Ishikawa (cell line): ENCODE measurements at regions not wholly inside any gene's neighbourhood (a gene's known extent, or its start where the extent isn't known, plus 50 kb on each side); places are given as distances from the start of the nearest gene placed in this dataset.
A peak's percentile ranks its signal among the peaks of the same experiment; 100 is the strongest.

Experiments used
- CEBPB ChIP-seq: IDR thresholded peaks from 2 replicates; pipeline ENCODE4 v1.6.1; 2012
- CREB1 ChIP-seq: IDR thresholded peaks from 2 replicates; pipeline ENCODE4 v1.6.1; 2012; ENCODE audit warnings: low read depth
- EGR1 ChIP-seq: IDR thresholded peaks from 2 replicates; pipeline ENCODE4 v1.6.1; 2012
- EP300 ChIP-seq: IDR thresholded peaks from 2 replicates; pipeline ENCODE4 v1.6.1; 2012; ENCODE audit warnings: borderline replicate concordance
- FOXM1 ChIP-seq: IDR thresholded peaks from 2 replicates; pipeline ENCODE4 v1.6.1; 2012; ENCODE audit warnings: low read depth, borderline replicate concordance
- MAX ChIP-seq: IDR thresholded peaks from 2 replicates; pipeline ENCODE4 v1.6.1; 2012
- NFIC ChIP-seq: IDR thresholded peaks from 2 replicates; pipeline ENCODE4 v1.6.1; 2012
- RAD21 ChIP-seq: IDR thresholded peaks from 2 replicates; pipeline ENCODE4 v1.6.1; 2012; ENCODE audit warnings: low read depth
- REST ChIP-seq: IDR thresholded peaks from 2 replicates; pipeline ENCODE4 v1.6.1; 2012; ENCODE audit warnings: low read depth, mild to moderate bottlenecking
- TAF1 ChIP-seq: IDR thresholded peaks from 2 replicates; pipeline ENCODE4 v1.6.1; 2012; ENCODE audit warnings: low read depth, mild to moderate bottlenecking
- TCF12 ChIP-seq: IDR thresholded peaks from 2 replicates; pipeline ENCODE4 v1.6.1; 2012; ENCODE audit warnings: low read depth
- TEAD4 ChIP-seq: IDR thresholded peaks from 2 replicates; pipeline ENCODE4 v1.6.1; 2012
- USF1 ChIP-seq: IDR thresholded peaks from 2 replicates; pipeline ENCODE4 v1.6.1; 2012
- YY1 ChIP-seq: IDR thresholded peaks from 2 replicates; pipeline ENCODE4 v1.6.1; 2012; ENCODE audit warnings: low read depth
- ZBTB7A ChIP-seq: IDR thresholded peaks from 2 replicates; pipeline ENCODE4 v1.6.1; 2012; ENCODE audit warnings: low read depth

GRCh38 chr20:20847814-20848213, 135.4 kb upstream of the RALGAPA2 start:
- TF ChIP-seq EP300 (no peak), YY1 (no peak), TAF1 (no peak), TEAD4 (no peak)

- TF ChIP-seq REST: no peak
- TF ChIP-seq EGR1: no peak
- TF ChIP-seq YY1: no peak
- no peak for TF ChIP-seq TCF12
These were observed 131.5 kb upstream of the RALGAPA2 start for GRCh38 chr20:20843982-20844381.

GRCh38 chr20:20839771-20840170, 127.3 kb upstream of the RALGAPA2 start:
- TF ChIP-seq MAX (no peak), ZBTB7A (no peak), YY1 (no peak), CREB1 (no peak), REST (no peak), FOXM1 (no peak), USF1 (no peak), TCF12 (no peak), EGR1 (no peak), EP300 (no peak)

GRCh38 chr20:20837574-20838021, 125.2 kb upstream of the RALGAPA2 start:
- TF ChIP-seq YY1 (no peak), REST (no peak), RAD21 (peak; percentile 65), TEAD4 (no peak), NFIC (no peak)

- TF ChIP-seq USF1 (no peak), RAD21 (no peak), TAF1 (no peak), TCF12 (no peak), REST (no peak), FOXM1 (no peak), CEBPB (no peak), ZBTB7A (no peak), TEAD4 (no peak)
These were observed 124.4 kb upstream of the RALGAPA2 start for GRCh38 chr20:20836836-20837235.
